Endodermal cell (in vitro differentiated cells): ENCODE measurements at regions not wholly inside any gene's neighbourhood (a gene's known extent, or its start where the extent isn't known, plus 50 kb on each side); places are given as distances from the start of the nearest gene placed in this dataset.

Source experiments
- DNase-seq: peaks from one replicate; pipeline ENCODE4 v3.0.0-alpha.2; 2017
- H3K27ac ChIP-seq: 2 replicates; pipeline ENCODE4 v1.5.1; 2013; ENCODE audit warnings: mild to moderate bottlenecking, low read depth, low read length, moderate library complexity
- H3K27me3 ChIP-seq: 2 replicates; pipeline ENCODE4 v1.6.1; 2013; ENCODE audit warnings: mild to moderate bottlenecking, low read length, moderate library complexity; ENCODE audit not compliant: insufficient read depth, control insufficient read depth, poor library complexity, severe bottlenecking
- H3K36me3 ChIP-seq: 2 replicates; pipeline ENCODE4 v1.7.0; 2013; ENCODE audit warnings: mild to moderate bottlenecking, low read length, moderate library complexity; ENCODE audit not compliant: control insufficient read depth, insufficient read depth
- H3K4me1 ChIP-seq: one replicate; pipeline ENCODE4 v1.7.0; 2013; ENCODE audit warnings: low read length; ENCODE audit not compliant: control insufficient read depth, insufficient read depth
- H3K4me3 ChIP-seq: 2 replicates; pipeline ENCODE4 v1.5.1; 2013; ENCODE audit warnings: mild to moderate bottlenecking, low read length, moderate library complexity
- H3K9ac ChIP-seq: 2 replicates; pipeline ENCODE4 v1.6.1; 2013; ENCODE audit warnings: mild to moderate bottlenecking, low read length, moderate library complexity; ENCODE audit not compliant: poor library complexity, severe bottlenecking; ENCODE audit errors: extremely low read depth
- H3K9me3 ChIP-seq: 2 replicates; pipeline ENCODE4 v1.6.1; 2013; ENCODE audit warnings: mild to moderate bottlenecking, low read length, moderate library complexity; ENCODE audit not compliant: control insufficient read depth
- H3K27ac Mint-ChIP-seq: 2 replicates; pipeline ENCODE4 v1.8.0; 2020; ENCODE audit warnings: mixed read lengths
- H3K27me3 Mint-ChIP-seq: 2 replicates; pipeline ENCODE4 v1.8.0; 2021; ENCODE audit warnings: mild to moderate bottlenecking, mixed read lengths; ENCODE audit not compliant: insufficient read depth
- H3K36me3 Mint-ChIP-seq: 2 replicates; pipeline ENCODE4 v1.8.0; 2020; ENCODE audit warnings: low read depth, mixed read lengths
- H3K4me1 Mint-ChIP-seq: 2 replicates; pipeline ENCODE4 v1.8.0; 2020; ENCODE audit warnings: mixed read lengths
- H3K4me3 Mint-ChIP-seq: 2 replicates; pipeline ENCODE4 v1.8.0; 2020; ENCODE audit warnings: mild to moderate bottlenecking, moderate library complexity, mixed read lengths
- H3K9me3 Mint-ChIP-seq: 2 replicates; pipeline ENCODE4 v1.8.0; 2020; ENCODE audit warnings: mild to moderate bottlenecking, mixed read lengths
- WGBS, 2 experiments: methylation state at CpG; one replicate each; pipeline versions ENCODE4 v1.1.5 to v1.1.7; 2013; ENCODE audit warnings: missing lambda C conversion rate in 2 of 2, mixed read lengths in 1 of 2; ENCODE audit not compliant: insufficient coverage in 1 of 2, insufficient read length in 1 of 2; 5-methylcytosine and 5-hydroxymethylcytosine counted together
- TF ChIP-seq, protein P1 (sequence below): fragments of 200-600 bp; sonication (generic); conservative IDR thresholded peaks from 2 replicates; pipeline ENCODE4 v1.5.0; 2021; ENCODE audit warnings: antibody characterized with exemption, mild to moderate bottlenecking

DNA sequence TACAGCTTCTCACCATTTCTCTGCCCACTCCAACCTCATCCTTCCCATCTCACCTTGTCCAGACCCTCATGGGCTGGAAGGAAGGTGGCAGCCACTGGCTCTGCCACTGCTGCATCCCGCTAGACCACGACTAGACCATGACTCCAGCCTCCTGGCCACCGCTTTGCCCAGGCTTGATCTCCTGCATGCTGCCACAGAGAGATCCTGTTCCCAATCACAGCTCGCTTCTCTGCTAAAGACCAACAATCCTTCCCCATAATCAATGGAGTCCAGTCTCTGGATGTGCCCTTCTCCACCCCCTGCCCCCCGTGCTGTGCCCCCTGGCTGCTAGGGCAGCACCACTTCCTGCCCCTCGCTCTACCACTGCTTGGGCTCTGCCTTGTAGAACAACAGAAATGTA is 64.9 kb upstream of the DMRTB1 start:
- 93 to 100% methylated on average over 4 to 6 of the region's 6 CpGs for WGBS, 2 experiments

DNA sequence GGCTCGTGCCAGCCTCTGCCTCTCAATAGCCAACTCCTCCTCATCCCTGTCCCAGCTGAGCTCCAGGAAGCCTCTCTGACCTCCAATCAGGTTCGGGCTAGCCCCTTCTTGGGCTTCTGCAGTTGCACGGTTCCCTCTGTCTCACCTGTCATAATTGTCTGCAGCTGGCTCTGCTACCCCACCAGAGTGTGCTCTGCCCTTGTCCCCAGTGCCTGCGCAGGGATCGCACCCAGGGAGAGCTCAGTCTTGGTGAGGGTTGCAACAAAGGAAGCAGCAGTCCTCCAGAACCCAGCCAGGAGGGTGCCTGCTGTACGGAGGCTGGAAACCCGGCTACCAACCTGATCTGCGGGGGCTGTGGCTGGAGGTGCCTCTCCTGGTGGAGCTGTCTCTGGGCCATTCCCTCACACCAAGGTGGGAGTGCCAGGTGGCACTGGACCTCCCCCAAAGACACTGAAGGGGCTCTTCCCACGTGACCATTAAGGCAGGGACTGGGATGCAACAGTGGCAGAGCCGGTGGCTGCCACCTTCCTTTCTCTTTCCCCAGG is 63.5 kb upstream of the DMRTB1 start:
- Histone ChIP-seq H3K9me3 (no peaks in the 10 kb centered on the region), H3K4me3 (no peak overlapping the region), H3K36me3 (no peaks in the 10 kb centered on the region), H3K27ac (no peak overlapping the region), H3K4me1 (peaks cover 16% of the 10 kb centered on the region), H3K9ac (no peak overlapping the region), H3K27me3 (no peaks in the 10 kb centered on the region)
- Mint-ChIP-seq H3K4me1 (peaks cover 37% of the 10 kb centered on the region), H3K27me3 (peaks cover under 1% of the 10 kb centered on the region), H3K4me3 (no peak overlapping the region), H3K36me3 (no peaks in the 10 kb centered on the region), H3K27ac (no peak overlapping the region), H3K9me3 (no peaks in the 10 kb centered on the region)
- TF ChIP-seq, protein P1, sequence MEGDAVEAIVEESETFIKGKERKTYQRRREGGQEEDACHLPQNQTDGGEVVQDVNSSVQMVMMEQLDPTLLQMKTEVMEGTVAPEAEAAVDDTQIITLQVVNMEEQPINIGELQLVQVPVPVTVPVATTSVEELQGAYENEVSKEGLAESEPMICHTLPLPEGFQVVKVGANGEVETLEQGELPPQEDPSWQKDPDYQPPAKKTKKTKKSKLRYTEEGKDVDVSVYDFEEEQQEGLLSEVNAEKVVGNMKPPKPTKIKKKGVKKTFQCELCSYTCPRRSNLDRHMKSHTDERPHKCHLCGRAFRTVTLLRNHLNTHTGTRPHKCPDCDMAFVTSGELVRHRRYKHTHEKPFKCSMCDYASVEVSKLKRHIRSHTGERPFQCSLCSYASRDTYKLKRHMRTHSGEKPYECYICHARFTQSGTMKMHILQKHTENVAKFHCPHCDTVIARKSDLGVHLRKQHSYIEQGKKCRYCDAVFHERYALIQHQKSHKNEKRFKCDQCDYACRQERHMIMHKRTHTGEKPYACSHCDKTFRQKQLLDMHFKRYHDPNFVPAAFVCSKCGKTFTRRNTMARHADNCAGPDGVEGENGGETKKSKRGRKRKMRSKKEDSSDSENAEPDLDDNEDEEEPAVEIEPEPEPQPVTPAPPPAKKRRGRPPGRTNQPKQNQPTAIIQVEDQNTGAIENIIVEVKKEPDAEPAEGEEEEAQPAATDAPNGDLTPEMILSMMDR = no peak
- no peak for DNase-seq
- 90 to 93% methylated on average over 4 to 10 of the region's 10 CpGs for WGBS, 2 experiments

More for the DNA sequence above, 64.9 kb upstream of the DMRTB1 start:
- Mint-ChIP-seq H3K27ac (no peak overlapping the region), H3K4me1 (peaks cover 40% of the 10 kb centered on the region), H3K27me3 (peaks cover 8% of the 10 kb centered on the region), H3K4me3 (no peak overlapping the region), H3K9me3 (no peaks in the 10 kb centered on the region), H3K36me3 (no peaks in the 10 kb centered on the region)
- Histone ChIP-seq H3K36me3 (no peaks in the 10 kb centered on the region), H3K4me3 (no peak overlapping the region), H3K9ac (no peak overlapping the region), H3K9me3 (no peaks in the 10 kb centered on the region), H3K4me1 (peaks cover 16% of the 10 kb centered on the region), H3K27me3 (no peaks in the 10 kb centered on the region), H3K27ac (no peak overlapping the region)
- no peak for DNase-seq
- TF ChIP-seq, protein P1 = no peak

DNA sequence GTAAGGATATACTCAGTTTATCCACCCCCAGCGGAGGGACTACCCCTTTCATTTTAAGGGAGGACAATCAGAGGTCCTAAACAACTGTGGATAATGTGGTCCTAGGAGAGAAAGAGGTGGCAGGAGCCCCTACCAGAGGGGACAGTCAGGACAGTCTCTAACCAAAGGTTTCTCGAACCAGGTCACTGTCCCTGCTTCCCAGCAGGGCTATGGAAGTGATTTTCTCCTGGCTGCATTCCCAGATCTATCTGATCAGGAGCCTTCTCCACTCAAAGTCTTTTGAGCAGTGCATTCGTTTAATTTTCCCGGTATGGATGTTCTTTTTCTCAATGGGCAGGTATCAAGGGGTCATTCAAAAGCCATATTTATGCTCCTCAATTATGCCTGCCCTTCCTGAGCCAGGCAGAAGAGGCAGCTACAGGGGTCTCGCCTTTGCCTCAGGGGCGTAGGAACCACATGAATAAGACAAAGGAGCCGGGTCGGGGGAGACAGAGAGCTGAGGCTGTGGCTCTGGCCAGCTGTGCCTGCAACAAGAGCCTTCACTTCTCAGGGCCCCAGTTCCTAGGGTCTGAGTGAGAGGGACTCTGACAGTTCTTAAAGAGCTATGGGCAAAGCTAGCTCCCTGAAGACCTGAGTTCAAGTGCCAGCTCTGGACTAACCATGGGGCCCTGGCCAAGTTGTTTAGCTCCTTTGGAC is 62.5 kb upstream of the DMRTB1 start:
- peaks cover 8% of the 10 kb centered on the region for H3K27me3 Mint-ChIP-seq
- H3K9me3 Mint-ChIP-seq = no peaks in the 10 kb centered on the region
- Histone ChIP-seq H3K27me3 (no peaks in the 10 kb centered on the region), H3K4me3 (no peak overlapping the region), H3K36me3 (no peaks in the 10 kb centered on the region), H3K27ac (peak overlapping the region; percentile 21), H3K9ac (no peak overlapping the region), H3K4me1 (peaks cover 16% of the 10 kb centered on the region), H3K9me3 (no peaks in the 10 kb centered on the region)
- WGBS, 2 experiments = 74 to 80% methylated on average over 7 to 8 of the region's 8 CpGs
- H3K4me3 Mint-ChIP-seq = no peak overlapping the region
- H3K4me1 Mint-ChIP-seq = peaks cover 41% of the 10 kb centered on the region
- peak overlapping the region; percentile 44 for H3K27ac Mint-ChIP-seq
- TF ChIP-seq, protein P1 = no peak
- H3K36me3 Mint-ChIP-seq = no peaks in the 10 kb centered on the region
- peak; percentile 51 for DNase-seq
